ENCODE measurements at regions not wholly inside any gene's neighbourhood (a gene's known extent, or its start where the extent isn't known, plus 50 kb on each side); places are given as distances from the start of the nearest gene placed in this dataset.
"Not testable (repeated sequence)": the region's sequence is repeated elsewhere in the genome, so short reads cannot be mapped to it uniquely, and the experiment has no call there.

GRCh38 chr5:30551618-30552017, 641.9 kb upstream of the CDH6 start:
- Histone ChIP-seq H3K27ac (no peak overlapping the region), H3K4me1 (replicated peaks) (no peaks in the 10 kb centered on the region), H3K4me3 (no peak overlapping the region), H3K36me3 (no peaks in the 10 kb centered on the region), H3K27me3 (replicated peaks) (no peaks in the 10 kb centered on the region), H3K9me3 (replicated peaks) (no peaks in the 10 kb centered on the region)
- no peak for DNase-seq (ENCODE audit: low read depth in 1 of 2, low spot score in 2 of 2)

DNA sequence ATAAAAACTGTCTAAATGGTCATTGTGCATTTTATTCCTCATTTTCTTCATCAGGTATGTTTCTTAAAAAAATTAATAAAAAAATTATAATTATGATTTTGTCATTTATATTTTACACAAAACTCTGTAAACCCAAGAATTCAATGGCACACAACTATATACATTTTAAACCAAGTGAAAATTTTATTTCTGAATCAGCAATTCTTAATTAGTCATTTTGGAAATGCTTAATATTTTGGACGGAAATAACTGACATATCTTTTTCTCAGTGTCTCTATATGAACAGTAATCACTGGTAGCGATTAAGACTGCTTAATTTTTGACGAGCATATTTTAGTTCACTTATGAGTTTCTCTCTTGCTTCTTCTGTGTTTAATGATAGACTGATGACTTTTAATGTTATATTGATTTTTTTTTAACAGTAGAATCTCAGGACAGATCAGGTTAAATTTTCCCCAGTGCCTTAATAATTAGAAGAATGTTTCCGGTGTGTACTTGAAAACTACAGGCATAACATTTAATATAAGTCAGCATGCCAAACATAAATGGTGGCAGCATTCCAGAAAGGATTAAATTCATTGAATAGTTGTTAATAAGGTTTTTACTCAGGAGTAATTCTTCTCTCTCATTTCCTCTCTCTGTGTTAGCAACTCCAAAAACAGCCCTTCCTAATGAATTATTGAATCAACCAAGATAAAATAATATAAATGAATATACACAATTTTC, 644.7 kb upstream of the CDH6 start:
- no peaks in the 10 kb centered on the region for H3K4me1 ChIP-seq (replicated peaks)
- H3K27me3 ChIP-seq (replicated peaks) = no peaks in the 10 kb centered on the region
- H3K9me3 ChIP-seq (replicated peaks) = no peaks in the 10 kb centered on the region
- no peak overlapping the region for H3K4me3 ChIP-seq
- H3K27ac ChIP-seq = no peak overlapping the region
- DNase-seq (ENCODE audit: low read depth in 1 of 2, low spot score in 2 of 2) = no peak
- H3K36me3 ChIP-seq = no peaks in the 10 kb centered on the region

- no peaks in the 10 kb centered on the region for H3K36me3 ChIP-seq
Measured at GRCh38 chr5:30540150-30540549, 653.3 kb upstream of the CDH6 start.

DNA sequence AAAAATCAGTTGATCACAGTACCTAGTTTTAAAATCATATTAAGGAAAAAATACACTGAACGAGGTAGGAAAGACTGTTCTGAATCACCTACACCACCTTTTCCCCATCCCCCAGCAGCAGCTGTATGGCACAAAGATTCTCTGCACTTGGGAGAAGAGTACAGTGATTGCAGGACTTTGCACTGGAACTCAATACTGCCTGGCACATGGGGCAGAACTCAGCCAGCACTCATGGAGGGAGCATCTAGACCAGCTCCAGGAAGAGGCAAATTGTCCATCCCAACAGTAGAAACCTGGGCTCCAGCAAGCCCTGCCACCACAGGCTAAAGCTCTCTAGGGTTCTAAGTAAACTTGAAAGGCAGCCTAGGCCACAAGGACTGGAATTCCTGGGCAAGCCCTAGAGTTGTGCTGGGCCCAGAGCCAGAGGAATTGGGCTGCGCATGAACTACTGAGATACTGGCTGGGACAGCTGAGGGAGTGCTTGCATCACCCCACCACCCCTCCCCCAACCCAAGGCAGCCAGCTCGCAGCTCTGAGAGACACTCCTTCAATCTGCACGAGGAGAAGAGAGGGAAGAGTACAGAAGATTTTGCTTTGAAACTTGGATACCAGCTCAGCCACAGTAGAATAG, 654.4 kb upstream of the CDH6 start:
- H3K27ac ChIP-seq = no peak overlapping the region
- H3K4me3 ChIP-seq = no peak overlapping the region
- H3K27me3 ChIP-seq (replicated peaks) = no peaks in the 10 kb centered on the region
- no peak for DNase-seq (ENCODE audit: low read depth in 1 of 2, low spot score in 2 of 2)
- no peaks in the 10 kb centered on the region for H3K4me1 ChIP-seq (replicated peaks)
- H3K9me3 ChIP-seq (replicated peaks) = no peaks in the 10 kb centered on the region
- no peaks in the 10 kb centered on the region for H3K36me3 ChIP-seq

More at GRCh38 chr5:30540150-30540549, 653.3 kb upstream of the CDH6 start:
- no peak for DNase-seq (ENCODE audit: low read depth in 1 of 2, low spot score in 2 of 2)
- no peaks in the 10 kb centered on the region for H3K27me3 ChIP-seq (replicated peaks)
- no peaks in the 10 kb centered on the region for H3K9me3 ChIP-seq (replicated peaks)
- no peak overlapping the region for H3K27ac ChIP-seq
- H3K4me1 ChIP-seq (replicated peaks) = no peaks in the 10 kb centered on the region
- H3K4me3 ChIP-seq = no peak overlapping the region

DNA sequence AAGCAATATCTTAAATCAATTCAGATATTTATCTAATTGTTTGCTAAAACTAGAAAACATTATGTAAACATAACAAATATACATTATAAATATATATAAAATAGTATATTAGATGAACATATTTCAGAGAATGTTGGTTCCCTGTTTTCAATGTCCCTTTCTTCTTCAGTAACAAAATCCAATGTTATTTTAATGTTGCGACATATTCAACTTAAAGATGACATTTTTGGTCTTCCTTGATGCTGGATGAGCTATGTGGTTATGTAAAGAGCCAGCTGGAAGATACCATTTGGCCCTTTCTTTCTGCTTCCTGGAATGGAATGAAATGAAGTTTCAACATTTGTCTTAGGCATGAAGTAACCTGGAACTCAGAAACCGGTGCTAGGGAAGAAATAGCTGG, 668.1 kb upstream of the CDH6 start:
- H3K27me3 ChIP-seq (replicated peaks) = no peaks in the 10 kb centered on the region
- H3K27ac ChIP-seq = no peak overlapping the region
- no peak overlapping the region for H3K4me3 ChIP-seq
- H3K9me3 ChIP-seq (replicated peaks) = no peaks in the 10 kb centered on the region
- H3K36me3 ChIP-seq = no peaks in the 10 kb centered on the region
- no peak for DNase-seq (ENCODE audit: low read depth in 1 of 2, low spot score in 2 of 2)
- no peaks in the 10 kb centered on the region for H3K4me1 ChIP-seq (replicated peaks)

DNA sequence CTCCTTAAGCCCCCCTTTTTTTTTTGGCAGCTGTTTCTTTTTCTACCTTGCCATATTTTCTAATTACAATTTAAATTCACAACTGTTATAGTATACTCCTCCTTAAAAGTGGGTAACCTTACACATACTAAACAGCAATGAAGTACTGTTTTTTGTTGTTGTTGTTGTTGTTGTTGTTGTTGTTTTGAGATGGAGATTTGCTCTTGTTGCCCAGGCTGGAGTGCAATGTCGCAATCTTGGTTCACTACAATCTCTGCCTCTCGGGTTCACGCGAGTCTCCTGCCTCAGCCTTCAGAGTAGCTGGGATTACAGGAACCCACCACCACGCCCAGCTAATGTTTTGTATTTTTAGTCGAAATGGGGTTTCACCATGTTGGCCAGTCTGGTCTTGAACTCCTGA, 669.1 kb upstream of the CDH6 start:
- DNase-seq (ENCODE audit: low read depth in 1 of 2, low spot score in 2 of 2) = no peak
- H3K9me3 ChIP-seq (replicated peaks) = no peaks in the 10 kb centered on the region
- no peak overlapping the region for H3K27ac ChIP-seq
- no peak overlapping the region for H3K4me3 ChIP-seq
- no peaks in the 10 kb centered on the region for H3K27me3 ChIP-seq (replicated peaks)
- H3K4me1 ChIP-seq (replicated peaks) = no peaks in the 10 kb centered on the region
- H3K36me3 ChIP-seq = no peaks in the 10 kb centered on the region

GRCh38 chr5:30523061-30523460, 670.4 kb upstream of the CDH6 start:
- H3K27me3 ChIP-seq (replicated peaks) = no peaks in the 10 kb centered on the region
- H3K4me3 ChIP-seq = no peak overlapping the region
- H3K9me3 ChIP-seq (replicated peaks) = no peaks in the 10 kb centered on the region
- no peak overlapping the region for H3K27ac ChIP-seq
- H3K36me3 ChIP-seq = no peaks in the 10 kb centered on the region
- DNase-seq (ENCODE audit: low read depth in 1 of 2, low spot score in 2 of 2) = no peak
- H3K4me1 ChIP-seq (replicated peaks) = no peaks in the 10 kb centered on the region

GRCh38 chr5:30505014-30505886, 688.2 kb upstream of the CDH6 start:
- no peak overlapping the region for H3K4me3 ChIP-seq
- no peaks in the 10 kb centered on the region for H3K9me3 ChIP-seq (replicated peaks)
- DNase-seq (ENCODE audit: low read depth in 1 of 2, low spot score in 2 of 2) = peak in 1 of 2 experiments; percentile 1
- H3K27me3 ChIP-seq (replicated peaks) = no peaks in the 10 kb centered on the region
- H3K27ac ChIP-seq = no peak overlapping the region
- H3K4me1 ChIP-seq (replicated peaks) = no peaks in the 10 kb centered on the region
- H3K36me3 ChIP-seq = no peaks in the 10 kb centered on the region

DNA sequence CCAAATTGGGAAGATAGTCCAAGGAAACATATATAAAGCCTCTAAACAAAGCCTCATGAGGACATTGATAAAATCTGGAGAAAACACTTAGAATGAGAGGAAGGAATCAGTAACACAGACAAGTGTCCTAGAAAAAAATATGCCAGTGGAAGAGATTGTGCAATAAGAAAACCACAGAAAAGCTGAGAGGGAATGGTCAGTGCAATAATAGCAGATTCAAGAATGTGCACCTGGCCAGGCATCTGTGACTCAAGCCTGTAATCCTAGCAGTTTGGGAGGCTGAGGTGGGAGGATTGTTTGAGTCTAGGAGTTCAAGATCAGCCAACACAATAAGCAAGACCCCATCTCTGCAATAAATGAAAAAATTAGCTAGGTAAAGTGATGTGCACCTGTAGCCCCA, 691.2 kb upstream of the CDH6 start:
- no peak overlapping the region for H3K27ac ChIP-seq
- no peaks in the 10 kb centered on the region for H3K36me3 ChIP-seq
- no peaks in the 10 kb centered on the region for H3K27me3 ChIP-seq (replicated peaks)
- H3K4me3 ChIP-seq = no peak overlapping the region
- no peak for DNase-seq (ENCODE audit: low read depth in 1 of 2, low spot score in 2 of 2)
- no peaks in the 10 kb centered on the region for H3K9me3 ChIP-seq (replicated peaks)
- H3K4me1 ChIP-seq (replicated peaks) = no peaks in the 10 kb centered on the region

DNA sequence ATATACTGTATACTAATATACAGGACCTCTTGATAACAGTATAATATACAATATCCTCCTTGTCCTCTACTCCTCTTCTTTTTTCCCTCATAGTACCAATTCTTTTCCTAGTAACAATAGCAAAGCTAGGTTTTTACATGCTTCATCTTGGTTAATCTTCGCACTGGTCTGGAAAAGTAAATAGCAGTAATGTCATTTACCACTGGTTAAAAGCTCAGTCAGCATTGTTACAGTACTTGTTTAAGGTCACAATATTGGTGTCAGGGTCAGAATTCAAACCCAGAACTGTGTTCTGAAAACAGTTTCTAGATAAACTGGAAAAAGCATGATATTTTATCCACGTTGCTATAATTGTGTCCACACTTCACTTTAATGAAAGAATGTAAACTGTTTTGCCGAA, 692.4 kb upstream of the CDH6 start:
- no peaks in the 10 kb centered on the region for H3K9me3 ChIP-seq (replicated peaks)
- no peaks in the 10 kb centered on the region for H3K27me3 ChIP-seq (replicated peaks)
- H3K4me1 ChIP-seq (replicated peaks) = no peaks in the 10 kb centered on the region
- no peak for DNase-seq (ENCODE audit: low read depth in 1 of 2, low spot score in 2 of 2)
- no peak overlapping the region for H3K27ac ChIP-seq
- H3K4me3 ChIP-seq = no peak overlapping the region
- no peaks in the 10 kb centered on the region for H3K36me3 ChIP-seq

DNA sequence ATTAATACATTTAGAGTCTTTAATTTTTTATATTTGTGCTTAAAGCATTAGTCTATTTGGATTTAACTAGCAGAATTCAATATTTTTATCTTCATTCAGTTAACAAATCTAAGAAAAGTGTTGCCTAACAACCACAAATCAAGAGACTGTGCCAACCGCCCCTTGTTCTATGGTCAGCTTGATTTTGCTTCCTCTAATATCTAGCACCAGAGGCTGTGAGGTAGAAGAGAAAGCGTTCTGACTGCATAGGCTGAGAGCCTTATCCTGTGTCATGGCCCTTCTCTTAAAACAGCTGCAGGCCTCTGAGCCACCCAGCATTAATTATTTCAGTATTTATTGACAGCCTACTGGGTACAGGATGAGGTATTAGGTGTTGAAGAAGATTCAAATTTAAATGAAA, 693.0 kb upstream of the CDH6 start:
- Histone ChIP-seq H3K27me3 (replicated peaks) (no peaks in the 10 kb centered on the region), H3K4me3 (no peak overlapping the region), H3K9me3 (replicated peaks) (no peaks in the 10 kb centered on the region), H3K27ac (no peak overlapping the region), H3K4me1 (replicated peaks) (no peaks in the 10 kb centered on the region), H3K36me3 (no peaks in the 10 kb centered on the region)
- no peak for DNase-seq (ENCODE audit: low read depth in 1 of 2, low spot score in 2 of 2)

DNA sequence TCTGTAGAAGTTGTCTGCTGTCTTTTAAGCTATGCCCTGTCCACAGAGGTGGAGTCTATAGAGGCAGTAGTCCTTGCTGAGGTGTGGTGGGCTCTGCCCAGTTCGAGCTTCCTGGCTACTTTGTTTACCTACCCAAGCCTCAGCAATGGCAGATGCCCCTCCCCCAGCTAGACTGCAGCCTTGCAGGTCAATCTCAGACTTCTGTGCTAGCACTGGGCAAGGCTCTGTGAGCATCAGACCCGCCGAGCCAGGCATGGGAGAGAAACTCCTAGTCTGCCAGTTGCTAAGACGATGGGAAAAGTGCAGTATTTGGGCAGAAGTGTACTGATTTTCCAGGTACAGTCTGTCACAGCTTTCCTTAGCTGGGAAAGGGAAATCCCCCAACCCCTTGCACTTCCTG, 694.1 kb upstream of the CDH6 start:
- no peak for DNase-seq (ENCODE audit: low read depth in 1 of 2, low spot score in 2 of 2)
- no peak overlapping the region for H3K27ac ChIP-seq
- no peak overlapping the region for H3K4me3 ChIP-seq
- H3K9me3 ChIP-seq (replicated peaks) = no peaks in the 10 kb centered on the region
- H3K36me3 ChIP-seq = no peaks in the 10 kb centered on the region
- no peaks in the 10 kb centered on the region for H3K4me1 ChIP-seq (replicated peaks)
- H3K27me3 ChIP-seq (replicated peaks) = no peaks in the 10 kb centered on the region

DNA sequence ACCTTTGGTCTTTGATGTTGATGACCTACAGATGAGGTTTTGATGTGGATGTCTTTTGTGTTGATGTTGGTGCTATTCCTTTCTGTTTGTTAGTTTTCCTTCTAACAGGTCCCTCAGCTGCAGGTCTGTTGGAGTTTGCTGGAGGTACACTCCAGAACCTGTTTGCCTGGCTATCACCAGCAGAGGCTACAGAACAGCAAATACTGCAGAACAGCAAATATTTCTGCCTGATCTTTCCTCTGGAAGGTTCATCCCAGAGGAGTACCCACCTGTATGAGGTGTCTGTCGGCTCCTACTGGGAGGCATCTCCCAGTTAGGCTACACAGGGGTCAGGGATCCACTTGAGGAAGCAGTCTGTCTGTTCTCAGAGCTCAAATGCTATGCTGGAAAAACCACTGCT, 694.5 kb upstream of the CDH6 start:
- H3K4me1 ChIP-seq (replicated peaks) = no peaks in the 10 kb centered on the region
- no peaks in the 10 kb centered on the region for H3K36me3 ChIP-seq
- H3K9me3 ChIP-seq (replicated peaks) = no peaks in the 10 kb centered on the region
- H3K4me3 ChIP-seq = no peak overlapping the region
- DNase-seq (ENCODE audit: low read depth in 1 of 2, low spot score in 2 of 2) = no peak
- no peak overlapping the region for H3K27ac ChIP-seq
- no peaks in the 10 kb centered on the region for H3K27me3 ChIP-seq (replicated peaks)

DNA sequence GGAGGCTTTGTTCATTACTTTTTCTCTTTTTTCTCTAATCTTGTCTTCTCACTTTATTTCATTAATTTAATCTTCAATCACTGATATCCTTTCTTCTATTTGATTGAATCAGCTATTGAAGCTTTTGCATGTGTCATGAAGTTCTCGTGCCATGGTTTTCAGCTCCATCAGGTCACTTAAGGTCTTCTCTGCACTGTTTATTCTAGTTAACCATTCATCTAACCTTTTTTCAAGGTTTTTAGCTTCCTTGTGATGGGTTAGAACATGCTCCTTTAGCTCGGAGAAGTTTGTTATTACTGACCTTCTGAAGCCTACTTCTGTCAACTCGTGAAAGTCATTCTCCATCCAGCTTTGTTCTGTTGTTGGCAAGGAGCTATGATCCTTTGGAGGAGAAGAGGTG, 695.0 kb upstream of the CDH6 start:
- not testable (repeated sequence) for H3K4me1 ChIP-seq (replicated peaks); H3K9me3 ChIP-seq (replicated peaks); H3K4me3 ChIP-seq; H3K27me3 ChIP-seq (replicated peaks); H3K27ac ChIP-seq; H3K36me3 ChIP-seq; DNase-seq (ENCODE audit: low read depth in 1 of 2, low spot score in 2 of 2)

All from SJSA1 (cell line).